Mesodermal cell (in vitro differentiated cells): ENCODE measurements at regions not wholly inside any gene's neighbourhood (a gene's known extent, or its start where the extent isn't known, plus 50 kb on each side); places are given as distances from the start of the nearest gene placed in this dataset.

Experiments
- H3K27ac ChIP-seq: 2 replicates; pipeline ENCODE4 v1.7.0; 2013; ENCODE audit warnings: mild to moderate bottlenecking, low read depth, low read length, moderate library complexity; ENCODE audit not compliant: severe bottlenecking
- H3K36me3 ChIP-seq: 2 replicates; pipeline ENCODE4 v1.7.1; 2013; ENCODE audit warnings: mild to moderate bottlenecking, low read length, moderate library complexity; ENCODE audit not compliant: control insufficient read depth, insufficient read depth
- H3K4me1 ChIP-seq: one replicate; pipeline ENCODE4 v1.7.1; 2013; ENCODE audit warnings: mild to moderate bottlenecking, low read length; ENCODE audit not compliant: insufficient read depth, control insufficient read depth, poor library complexity, severe bottlenecking
- H3K4me3 ChIP-seq: 2 replicates; pipeline ENCODE4 v1.7.0; 2013; ENCODE audit warnings: low read length, control low read depth, mild to moderate bottlenecking; ENCODE audit not compliant: insufficient read depth, poor library complexity, severe bottlenecking; ENCODE audit errors: extremely low read depth
- H3K9me3 ChIP-seq: 2 replicates; pipeline ENCODE4 v1.7.1; 2013; ENCODE audit warnings: mild to moderate bottlenecking, low read length, moderate library complexity; ENCODE audit not compliant: control insufficient read depth
- whole genome bisulfite sequencing, 2 experiments: methylation state at CpG; one replicate each; pipeline ENCODE4 v1.1.5; 2013; ENCODE audit warnings: missing lambda C conversion rate in 2 of 2; ENCODE audit not compliant: insufficient coverage in 2 of 2; 5-methylcytosine and 5-hydroxymethylcytosine counted together

GRCh38 chr9:71632776-71633175, 135.5 kb downstream of the CEMIP2 start:
- 100% methylated on average over 1 to 2 of the region's 5 CpGs for WGBS, 2 experiments
- H3K9me3 ChIP-seq, result no peaks in the 10 kb centered on the region
- H3K4me3 ChIP-seq, result no peak overlapping the region
- no peak overlapping the region for H3K27ac ChIP-seq
- H3K4me1 ChIP-seq, result peaks cover 16% of the 10 kb centered on the region
- no peaks in the 10 kb centered on the region for H3K36me3 ChIP-seq

GRCh38 chr9:71630377-71630995, 137.8 kb downstream of the CEMIP2 start:
- no peaks in the 10 kb centered on the region for H3K9me3 ChIP-seq
- WGBS, 2 experiments, result 79 to 91% methylated on average over 2 to 3 of the region's 3 CpGs
- peak overlapping the region; percentile 55 for H3K27ac ChIP-seq

GRCh38 chr9:71629578-71630215, 138.6 kb downstream of the CEMIP2 start:
- Histone ChIP-seq H3K4me3 (no peak overlapping the region), H3K27ac (peak overlapping the region; percentile 55), H3K36me3 (no peaks in the 10 kb centered on the region), H3K9me3 (no peaks in the 10 kb centered on the region), H3K4me1 (peaks cover 13% of the 10 kb centered on the region)
- 61 to 71% methylated on average over 1 to 3 of the region's 3 CpGs for WGBS, 2 experiments

More at GRCh38 chr9:71630377-71630995, 137.8 kb downstream of the CEMIP2 start:
- peaks cover 13% of the 10 kb centered on the region for H3K4me1 ChIP-seq
- no peaks in the 10 kb centered on the region for H3K36me3 ChIP-seq
- no peak overlapping the region for H3K4me3 ChIP-seq

GRCh38 chr9:71628247-71628646, 140.1 kb downstream of the CEMIP2 start:
- WGBS, 2 experiments, result 90 to 92% methylated on average over 2 to 3 of the region's 3 CpGs
- Histone ChIP-seq H3K9me3 (no peaks in the 10 kb centered on the region), H3K27ac (no peak overlapping the region), H3K36me3 (no peaks in the 10 kb centered on the region), H3K4me3 (no peak overlapping the region), H3K4me1 (peaks cover 13% of the 10 kb centered on the region)

- no peaks in the 10 kb centered on the region for H3K36me3 ChIP-seq
- no peak overlapping the region for H3K27ac ChIP-seq
- WGBS, 2 experiments, result 100% methylated on average over 1 of the region's 1 CpG; no CpG with 5 or more reads in 1 of the 2 experiments
- H3K4me3 ChIP-seq, result no peak overlapping the region
- H3K4me1 ChIP-seq, result peaks cover 13% of the 10 kb centered on the region
- H3K9me3 ChIP-seq, result no peaks in the 10 kb centered on the region
Observed at GRCh38 chr9:71627537-71627936, 140.8 kb downstream of the CEMIP2 start.

GRCh38 chr9:71626395-71626794, 141.9 kb downstream of the CEMIP2 start:
- 80 to 100% methylated on average over 1 of the region's 1 CpG for WGBS, 2 experiments
- no peaks in the 10 kb centered on the region for H3K36me3 ChIP-seq
- H3K9me3 ChIP-seq, result no peaks in the 10 kb centered on the region
- peaks cover 11% of the 10 kb centered on the region for H3K4me1 ChIP-seq
- no peak overlapping the region for H3K4me3 ChIP-seq
- H3K27ac ChIP-seq, result no peak overlapping the region

GRCh38 chr9:71624728-71625127, 143.6 kb downstream of the CEMIP2 start:
- Histone ChIP-seq H3K36me3 (no peaks in the 10 kb centered on the region), H3K27ac (no peak overlapping the region), H3K4me3 (no peak overlapping the region), H3K4me1 (no peaks in the 10 kb centered on the region), H3K9me3 (no peaks in the 10 kb centered on the region)
- 91 to 100% methylated on average over 2 to 3 of the region's 3 CpGs for WGBS, 2 experiments

- no CpG with 5 or more reads among the region's 1 CpG for WGBS, 2 experiments
- Histone ChIP-seq H3K27ac (no peak overlapping the region), H3K36me3 (no peaks in the 10 kb centered on the region), H3K9me3 (no peaks in the 10 kb centered on the region), H3K4me1 (no peaks in the 10 kb centered on the region), H3K4me3 (no peak overlapping the region)
Observed at GRCh38 chr9:71620746-71621145, 147.6 kb downstream of the CEMIP2 start.

GRCh38 chr9:71620331-71620730, 148.0 kb downstream of the CEMIP2 start:
- Histone ChIP-seq H3K9me3 (no peaks in the 10 kb centered on the region), H3K4me3 (no peak overlapping the region), H3K27ac (no peak overlapping the region), H3K36me3 (no peaks in the 10 kb centered on the region), H3K4me1 (no peaks in the 10 kb centered on the region)
- 83 to 88% methylated on average over 1 of the region's 2 CpGs for WGBS, 2 experiments

- WGBS, 2 experiments, result no CpG with 5 or more reads among the region's 2 CpGs
- H3K36me3 ChIP-seq, result no peaks in the 10 kb centered on the region
Observed at GRCh38 chr9:71619926-71620325, 148.4 kb downstream of the CEMIP2 start.

GRCh38 chr9:71614409-71615010, 153.8 kb downstream of the CEMIP2 start:
- Histone ChIP-seq H3K4me3 (no peak overlapping the region), H3K36me3 (no peaks in the 10 kb centered on the region), H3K4me1 (no peaks in the 10 kb centered on the region), H3K9me3 (peaks cover 7% of the 10 kb centered on the region), H3K27ac (no peak overlapping the region)
- 88% methylated on average over 2 to 3 of the region's 3 CpGs for WGBS, 2 experiments

More at GRCh38 chr9:71619926-71620325, 148.4 kb downstream of the CEMIP2 start:
- Histone ChIP-seq H3K4me1 (no peaks in the 10 kb centered on the region), H3K27ac (no peak overlapping the region), H3K9me3 (no peaks in the 10 kb centered on the region), H3K4me3 (no peak overlapping the region)
